ENCODE measurements at regions not wholly inside any gene's neighbourhood (a gene's known extent, or its start where the extent isn't known, plus 50 kb on each side); places are given as distances from the start of the nearest gene placed in this dataset.

- DNase-seq (ENCODE audit: low read depth): peak; percentile 65
- no peak for TF ChIP-seq CTCF (conservative IDR thresholded peaks at IDR 0.05; ENCODE audit: control insufficient read depth, insufficient read depth, low read depth, low read length)
Measured at GRCh38 chr1:82226186-82226505, 425.4 kb downstream of the ADGRL2 start.

GRCh38 chr1:82225421-82226185, 424.9 kb downstream of the ADGRL2 start:
- peak; percentile 75 for DNase-seq (ENCODE audit: low read depth)
- H3K4me3 ChIP-seq (ENCODE audit: control insufficient read depth, low read depth, low read length): no peak overlapping the region
- TF ChIP-seq CTCF (conservative IDR thresholded peaks at IDR 0.05; ENCODE audit: control insufficient read depth, insufficient read depth, low read depth, low read length): no peak

More at GRCh38 chr1:82226186-82226505, 425.4 kb downstream of the ADGRL2 start:
- H3K4me3 ChIP-seq (ENCODE audit: control insufficient read depth, low read depth, low read length): no peak overlapping the region

- no peak for TF ChIP-seq CTCF (conservative IDR thresholded peaks at IDR 0.05; ENCODE audit: control insufficient read depth, insufficient read depth, low read depth, low read length)
- no peak for DNase-seq (ENCODE audit: low read depth)
- no peak overlapping the region for H3K4me3 ChIP-seq (ENCODE audit: control insufficient read depth, low read depth, low read length)
Measured at GRCh38 chr1:82223091-82223490, 422.4 kb downstream of the ADGRL2 start.

GRCh38 chr1:82221721-82222120, 421.0 kb downstream of the ADGRL2 start:
- no peak for DNase-seq (ENCODE audit: low read depth)
- no peak overlapping the region for H3K4me3 ChIP-seq (ENCODE audit: control insufficient read depth, low read depth, low read length)
- no peak for TF ChIP-seq CTCF (conservative IDR thresholded peaks at IDR 0.05; ENCODE audit: control insufficient read depth, insufficient read depth, low read depth, low read length)

GRCh38 chr1:82220754-82221153, 420.0 kb downstream of the ADGRL2 start:
- no peak for DNase-seq (ENCODE audit: low read depth)
- H3K4me3 ChIP-seq (ENCODE audit: control insufficient read depth, low read depth, low read length): no peak overlapping the region
- no peak for TF ChIP-seq CTCF (conservative IDR thresholded peaks at IDR 0.05; ENCODE audit: control insufficient read depth, insufficient read depth, low read depth, low read length)

DNA sequence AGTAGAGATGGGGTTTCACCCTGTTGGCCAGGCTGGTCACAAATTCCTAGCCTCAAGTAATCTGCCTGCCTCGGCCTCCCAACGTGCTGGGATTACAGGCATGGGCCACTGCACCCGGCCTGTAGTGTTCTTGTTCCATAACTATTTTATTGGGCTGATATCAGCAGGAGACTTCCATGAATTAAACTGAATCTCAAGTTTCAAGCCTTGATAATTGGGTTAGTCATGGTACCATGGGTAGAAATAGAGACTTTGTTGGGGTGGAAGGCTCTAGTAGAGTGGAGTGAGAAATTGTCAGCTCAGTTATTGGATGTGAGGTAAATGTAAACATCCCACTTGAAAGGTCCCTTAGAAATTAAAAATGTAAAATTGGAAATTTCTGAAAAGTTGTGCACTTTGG, 419.1 kb downstream of the ADGRL2 start:
- DNase-seq (ENCODE audit: low read depth): no peak
- TF ChIP-seq CTCF (conservative IDR thresholded peaks at IDR 0.05; ENCODE audit: control insufficient read depth, insufficient read depth, low read depth, low read length): no peak
- no peak overlapping the region for H3K4me3 ChIP-seq (ENCODE audit: control insufficient read depth, low read depth, low read length)

- TF ChIP-seq CTCF (conservative IDR thresholded peaks at IDR 0.05; ENCODE audit: control insufficient read depth, insufficient read depth, low read depth, low read length): no peak
- H3K4me3 ChIP-seq (ENCODE audit: control insufficient read depth, low read depth, low read length): no peak overlapping the region
- DNase-seq (ENCODE audit: low read depth): no peak
Measured at GRCh38 chr1:82218846-82219245, 418.1 kb downstream of the ADGRL2 start.
